Progenitor cell of endocrine pancreas (in vitro differentiated cells): ENCODE measurements at regions not wholly inside any gene's neighbourhood (a gene's known extent, or its start where the extent isn't known, plus 50 kb on each side); places are given as distances from the start of the nearest gene placed in this dataset.
A peak's percentile ranks its signal among the peaks of the same experiment; 100 is the strongest.

Source experiments
- DNase-seq: peaks from one replicate; pipeline ENCODE4 v3.0.0; 2021; ENCODE audit warnings: low spot score; ENCODE audit not compliant: unreplicated experiment
- H3K27ac Mint-ChIP-seq: 2 replicates; pipeline ENCODE4 v1.8.0; 2021; ENCODE audit warnings: mild to moderate bottlenecking, moderate library complexity, mixed read lengths
- H3K27me3 Mint-ChIP-seq: 2 replicates; pipeline ENCODE4 v1.8.0; 2021; ENCODE audit warnings: mixed read lengths
- H3K36me3 Mint-ChIP-seq: 2 replicates; pipeline ENCODE4 v1.8.0; 2022; ENCODE audit warnings: mixed read lengths; ENCODE audit not compliant: insufficient read depth
- H3K4me1 Mint-ChIP-seq: 2 replicates; pipeline ENCODE4 v1.8.0; 2021; ENCODE audit warnings: low read depth, mixed read lengths
- H3K4me3 Mint-ChIP-seq: 2 replicates; pipeline ENCODE4 v1.8.0; 2021; ENCODE audit warnings: low read depth, mild to moderate bottlenecking, moderate library complexity, mixed read lengths
- H3K9me3 Mint-ChIP-seq: 2 replicates; pipeline ENCODE4 v1.8.0; 2021; ENCODE audit warnings: low read depth, mixed read lengths
- CTCF ChIP-seq: fragments of 200-600 bp; sonication (generic); IDR thresholded peaks from one replicate; pipeline ENCODE4 v1.5.0; 2021; ENCODE audit warnings: antibody characterized with exemption, mild to moderate bottlenecking; ENCODE audit not compliant: unreplicated experiment

GRCh38 chr14:53711205-53711604 lies 245.4 kb downstream of the BMP4 start:
- Mint-ChIP-seq H3K9me3 (no peaks in the 10 kb centered on the region), H3K27me3 (no peaks in the 10 kb centered on the region), H3K27ac (peak overlapping the region; percentile 6), H3K36me3 (no peaks in the 10 kb centered on the region), H3K4me3 (no peak overlapping the region), H3K4me1 (peaks cover 2% of the 10 kb centered on the region)
- DNase-seq: no peak
- no peak for TF ChIP-seq CTCF

GRCh38 chr14:53710615-53711014 lies 246.0 kb downstream of the BMP4 start:
- DNase-seq: no peak
- no peaks in the 10 kb centered on the region for H3K36me3 Mint-ChIP-seq
- peaks cover 2% of the 10 kb centered on the region for H3K4me1 Mint-ChIP-seq
- no peak overlapping the region for H3K4me3 Mint-ChIP-seq
- H3K9me3 Mint-ChIP-seq: no peaks in the 10 kb centered on the region
- H3K27me3 Mint-ChIP-seq: no peaks in the 10 kb centered on the region
- TF ChIP-seq CTCF: no peak
- no peak overlapping the region for H3K27ac Mint-ChIP-seq

GRCh38 chr14:53709381-53709780 lies 247.2 kb downstream of the BMP4 start:
- H3K27ac Mint-ChIP-seq: no peak overlapping the region
- H3K9me3 Mint-ChIP-seq: no peaks in the 10 kb centered on the region
- no peaks in the 10 kb centered on the region for H3K36me3 Mint-ChIP-seq
- H3K4me3 Mint-ChIP-seq: no peak overlapping the region
- no peaks in the 10 kb centered on the region for H3K4me1 Mint-ChIP-seq
- H3K27me3 Mint-ChIP-seq: no peaks in the 10 kb centered on the region
- DNase-seq: no peak
- no peak for TF ChIP-seq CTCF

GRCh38 chr14:53703457-53703856 lies 253.2 kb downstream of the BMP4 start:
- Mint-ChIP-seq H3K4me1 (no peaks in the 10 kb centered on the region), H3K4me3 (no peak overlapping the region), H3K36me3 (no peaks in the 10 kb centered on the region), H3K9me3 (no peaks in the 10 kb centered on the region), H3K27me3 (no peaks in the 10 kb centered on the region), H3K27ac (no peak overlapping the region)
- DNase-seq: no peak
- TF ChIP-seq CTCF: no peak

- Mint-ChIP-seq H3K4me3 (no peak overlapping the region), H3K27ac (no peak overlapping the region), H3K27me3 (no peaks in the 10 kb centered on the region), H3K4me1 (no peaks in the 10 kb centered on the region), H3K9me3 (no peaks in the 10 kb centered on the region), H3K36me3 (no peaks in the 10 kb centered on the region)
- DNase-seq: no peak
- TF ChIP-seq CTCF: no peak
Measured at GRCh38 chr14:53701108-53701875, 255.3 kb downstream of the BMP4 start.
